Osteocyte (in vitro differentiated cells): ENCODE measurements at regions not wholly inside any gene's neighbourhood (a gene's known extent, or its start where the extent isn't known, plus 50 kb on each side); places are given as distances from the start of the nearest gene placed in this dataset.

Source experiments
- DNase-seq: peaks from one replicate; pipeline ENCODE4 v3.0.0; 2021; ENCODE audit warnings: mixed read lengths; ENCODE audit not compliant: unreplicated experiment; ENCODE audit errors: extremely low spot score
- H3K27ac Mint-ChIP-seq: one replicate; pipeline ENCODE4 v1.8.0; 2021; ENCODE audit warnings: mild to moderate bottlenecking, mixed read lengths; ENCODE audit not compliant: unreplicated experiment
- H3K27me3 Mint-ChIP-seq: one replicate; pipeline ENCODE4 v1.8.0; 2021; ENCODE audit warnings: mixed read lengths; ENCODE audit not compliant: unreplicated experiment
- H3K36me3 Mint-ChIP-seq: one replicate; pipeline ENCODE4 v1.8.0; 2021; ENCODE audit warnings: mixed read lengths; ENCODE audit not compliant: unreplicated experiment
- H3K4me1 Mint-ChIP-seq: one replicate; pipeline ENCODE4 v1.8.0; 2021; ENCODE audit warnings: mixed read lengths; ENCODE audit not compliant: unreplicated experiment
- H3K4me3 Mint-ChIP-seq: one replicate; pipeline ENCODE4 v1.8.0; 2021; ENCODE audit warnings: mild to moderate bottlenecking, moderate library complexity, mixed read lengths; ENCODE audit not compliant: unreplicated experiment
- H3K9me3 Mint-ChIP-seq: one replicate; pipeline ENCODE4 v1.8.0; 2021; ENCODE audit warnings: mixed read lengths; ENCODE audit not compliant: unreplicated experiment
- TF ChIP-seq, protein P1 (sequence below): fragments of 200-600 bp; sonication (generic); IDR thresholded peaks from 2 replicates; pipeline ENCODE4 v1.5.0; 2021; ENCODE audit warnings: antibody characterized with exemption, mild to moderate bottlenecking, moderate library complexity

DNA sequence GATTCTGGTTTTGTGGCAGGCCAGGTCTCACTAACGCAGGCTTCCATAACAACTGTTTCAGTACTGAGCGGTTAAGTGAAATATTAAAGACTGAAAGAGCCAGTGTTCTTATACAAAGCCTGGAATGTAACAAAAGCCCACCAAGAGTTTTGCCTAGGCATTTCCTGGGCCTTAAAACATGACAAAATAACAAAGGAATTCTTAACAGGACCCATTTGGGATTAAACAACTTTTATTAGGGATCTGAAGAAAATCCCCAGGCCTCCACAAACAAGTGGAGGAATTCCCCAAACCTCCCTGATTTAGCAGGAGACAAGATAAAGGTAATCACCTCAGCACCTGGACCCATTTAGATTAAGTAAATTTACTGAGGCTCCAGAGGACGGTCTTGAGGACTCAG is 799.7 kb upstream of the SPRY2 start:
- Mint-ChIP-seq H3K36me3 (no peaks in the 10 kb centered on the region), H3K4me3 (no peak overlapping the region), H3K4me1 (no peaks in the 10 kb centered on the region), H3K27me3 (no peaks in the 10 kb centered on the region), H3K27ac (no peak overlapping the region), H3K9me3 (no peaks in the 10 kb centered on the region)
- no peak for DNase-seq
- TF ChIP-seq, protein P1, sequence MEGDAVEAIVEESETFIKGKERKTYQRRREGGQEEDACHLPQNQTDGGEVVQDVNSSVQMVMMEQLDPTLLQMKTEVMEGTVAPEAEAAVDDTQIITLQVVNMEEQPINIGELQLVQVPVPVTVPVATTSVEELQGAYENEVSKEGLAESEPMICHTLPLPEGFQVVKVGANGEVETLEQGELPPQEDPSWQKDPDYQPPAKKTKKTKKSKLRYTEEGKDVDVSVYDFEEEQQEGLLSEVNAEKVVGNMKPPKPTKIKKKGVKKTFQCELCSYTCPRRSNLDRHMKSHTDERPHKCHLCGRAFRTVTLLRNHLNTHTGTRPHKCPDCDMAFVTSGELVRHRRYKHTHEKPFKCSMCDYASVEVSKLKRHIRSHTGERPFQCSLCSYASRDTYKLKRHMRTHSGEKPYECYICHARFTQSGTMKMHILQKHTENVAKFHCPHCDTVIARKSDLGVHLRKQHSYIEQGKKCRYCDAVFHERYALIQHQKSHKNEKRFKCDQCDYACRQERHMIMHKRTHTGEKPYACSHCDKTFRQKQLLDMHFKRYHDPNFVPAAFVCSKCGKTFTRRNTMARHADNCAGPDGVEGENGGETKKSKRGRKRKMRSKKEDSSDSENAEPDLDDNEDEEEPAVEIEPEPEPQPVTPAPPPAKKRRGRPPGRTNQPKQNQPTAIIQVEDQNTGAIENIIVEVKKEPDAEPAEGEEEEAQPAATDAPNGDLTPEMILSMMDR: no peak

DNA sequence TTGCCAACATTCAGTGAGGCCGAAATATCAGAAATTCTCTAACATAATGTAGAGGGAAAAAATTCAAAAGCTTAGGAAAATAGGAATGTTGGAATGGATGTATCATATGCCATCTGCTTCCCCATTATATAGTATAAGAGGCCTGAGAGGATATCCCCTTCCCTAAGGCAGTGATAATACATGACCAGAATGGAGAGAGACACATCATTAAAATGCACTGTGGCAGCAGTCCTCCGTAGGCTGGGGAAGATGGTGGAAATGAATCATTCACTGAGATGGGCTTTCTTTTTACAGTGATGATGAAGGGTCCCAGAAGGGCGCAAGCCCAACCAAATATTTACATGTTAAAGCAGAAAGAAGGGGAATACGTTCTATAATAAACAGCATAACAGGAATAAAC is 799.1 kb upstream of the SPRY2 start:
- H3K27me3 Mint-ChIP-seq: no peaks in the 10 kb centered on the region
- H3K9me3 Mint-ChIP-seq: no peaks in the 10 kb centered on the region
- DNase-seq: no peak
- no peaks in the 10 kb centered on the region for H3K36me3 Mint-ChIP-seq
- TF ChIP-seq, protein P1: no peak
- H3K4me1 Mint-ChIP-seq: no peaks in the 10 kb centered on the region
- H3K4me3 Mint-ChIP-seq: no peak overlapping the region
- H3K27ac Mint-ChIP-seq: no peak overlapping the region

DNA sequence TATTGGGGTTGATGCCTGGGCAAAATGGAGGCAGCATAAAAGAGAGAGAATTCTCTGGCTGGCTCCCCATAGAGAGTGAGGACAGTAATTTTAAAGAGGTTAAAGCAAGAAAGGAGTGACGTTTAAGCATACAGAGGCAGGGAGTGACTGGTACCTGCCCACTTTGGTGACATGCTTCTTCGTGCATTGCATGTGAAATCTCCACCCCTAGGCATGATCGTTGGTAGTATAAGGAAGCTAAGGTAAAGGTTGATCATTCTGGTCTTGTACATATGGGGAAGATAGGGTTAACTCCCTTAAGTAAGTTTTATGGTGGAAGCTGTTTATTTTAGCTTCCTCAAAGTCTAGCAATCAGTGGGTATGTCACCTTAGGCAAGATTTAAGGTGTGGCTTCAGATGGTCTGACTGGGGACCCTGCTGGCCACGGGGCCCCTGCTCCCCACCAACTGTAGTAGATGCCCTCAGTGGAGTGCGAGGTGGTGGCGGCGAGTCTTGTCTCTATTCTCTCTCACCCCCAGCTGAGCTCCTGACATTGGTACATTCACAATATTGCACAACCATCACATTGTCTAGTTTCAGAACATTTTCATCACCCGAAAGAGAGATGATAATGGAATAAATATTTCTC is 797.5 kb upstream of the SPRY2 start:
- DNase-seq: no peak
- Mint-ChIP-seq H3K9me3 (no peaks in the 10 kb centered on the region), H3K27me3 (no peaks in the 10 kb centered on the region), H3K4me3 (no peak overlapping the region), H3K27ac (no peak overlapping the region), H3K36me3 (no peaks in the 10 kb centered on the region), H3K4me1 (no peaks in the 10 kb centered on the region)
- TF ChIP-seq, protein P1: no peak

DNA sequence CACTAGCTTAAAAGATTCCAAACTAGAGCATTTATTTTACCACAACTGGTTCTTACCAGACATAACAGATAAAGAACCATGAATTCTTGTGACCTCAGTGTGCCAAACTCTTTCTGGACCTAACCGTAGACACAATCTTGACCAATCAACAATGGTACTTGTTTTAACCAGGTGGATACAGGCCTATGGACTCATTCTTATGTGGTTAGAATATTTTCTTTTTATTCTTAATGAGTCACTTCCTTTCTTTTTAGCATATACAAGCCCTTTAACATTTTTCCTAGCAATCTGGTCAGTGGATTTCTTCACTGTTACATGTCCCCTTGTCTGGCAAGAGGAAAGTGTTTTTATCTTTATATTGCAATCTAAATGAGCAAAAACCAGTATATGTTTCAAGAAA is 792.1 kb upstream of the SPRY2 start:
- Mint-ChIP-seq H3K9me3 (peaks cover 12% of the 10 kb centered on the region), H3K4me3 (no peak overlapping the region), H3K4me1 (no peaks in the 10 kb centered on the region), H3K27ac (no peak overlapping the region), H3K27me3 (no peaks in the 10 kb centered on the region), H3K36me3 (no peaks in the 10 kb centered on the region)
- TF ChIP-seq, protein P1: no peak
- DNase-seq: no peak

DNA sequence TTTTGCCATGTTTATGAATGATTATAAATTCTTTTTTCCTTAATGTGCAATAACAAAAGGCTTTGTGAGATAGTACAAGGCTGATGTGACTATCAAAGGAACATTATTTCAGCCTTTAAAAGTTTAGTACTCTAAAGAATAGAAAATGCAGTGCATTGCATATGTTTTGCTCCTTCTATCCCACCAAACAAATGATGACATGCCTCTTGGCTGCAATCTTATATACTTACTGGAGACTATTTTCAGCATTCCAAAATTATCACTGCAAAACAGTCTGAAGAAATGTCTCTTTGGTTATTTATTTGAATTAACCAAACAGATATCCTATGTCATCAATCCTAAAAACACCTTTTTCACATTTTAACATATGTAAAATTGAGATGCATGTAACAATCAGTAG is 776.5 kb upstream of the SPRY2 start:
- TF ChIP-seq, protein P1: no peak
- H3K9me3 Mint-ChIP-seq: no peaks in the 10 kb centered on the region
- no peaks in the 10 kb centered on the region for H3K36me3 Mint-ChIP-seq
- H3K27ac Mint-ChIP-seq: no peak overlapping the region
- H3K27me3 Mint-ChIP-seq: no peaks in the 10 kb centered on the region
- no peak overlapping the region for H3K4me3 Mint-ChIP-seq
- no peak for DNase-seq
- peaks cover 5% of the 10 kb centered on the region for H3K4me1 Mint-ChIP-seq
